AG08395 (cell line): ENCODE measurements at regions not wholly inside any gene's neighbourhood (a gene's known extent, or its start where the extent isn't known, plus 50 kb on each side); places are given as distances from the start of the nearest gene placed in this dataset.

ENCODE experiments used
- DNase-seq: peaks from one replicate; pipeline ENCODE4 v3.0.0; 2012; ENCODE audit warnings: mixed read lengths, low spot score

GRCh38 chr9:79264041-79264440 is 307.7 kb upstream of the TLE4 start:
- no peak for DNase-seq

GRCh38 chr9:79264511-79265355 is 307.0 kb upstream of the TLE4 start:
- peak; percentile 52 for DNase-seq

GRCh38 chr9:79266986-79267385 is 304.8 kb upstream of the TLE4 start:
- peak; percentile 47 for DNase-seq

GRCh38 chr9:79268806-79269205 is 303.0 kb upstream of the TLE4 start:
- DNase-seq: no peak

GRCh38 chr9:79273311-79273710 is 298.5 kb upstream of the TLE4 start:
- DNase-seq: no peak

- DNase-seq: no peak
Measured at GRCh38 chr9:79279356-79279755, 292.4 kb upstream of the TLE4 start.

GRCh38 chr9:79280691-79281090 is 291.1 kb upstream of the TLE4 start:
- DNase-seq: no peak

GRCh38 chr9:79284081-79284480 is 287.7 kb upstream of the TLE4 start:
- no peak for DNase-seq

GRCh38 chr9:79286992-79287707 is 284.6 kb upstream of the TLE4 start:
- no peak for DNase-seq

GRCh38 chr9:79287708-79288290 is 284.0 kb upstream of the TLE4 start:
- peak; percentile 9 for DNase-seq

GRCh38 chr9:79289856-79290255 is 281.9 kb upstream of the TLE4 start:
- DNase-seq: peak; percentile 26

- no peak for DNase-seq
Measured at GRCh38 chr9:79292731-79293280, 279.0 kb upstream of the TLE4 start.

- DNase-seq: no peak
Measured at GRCh38 chr9:79300068-79300467, 271.7 kb upstream of the TLE4 start.

- no peak for DNase-seq
Measured at GRCh38 chr9:79301085-79301484, 270.7 kb upstream of the TLE4 start.

- DNase-seq: no peak
Measured at GRCh38 chr9:79301551-79302391, 270.0 kb upstream of the TLE4 start.

- DNase-seq: no peak
Measured at GRCh38 chr9:79302569-79302968, 269.2 kb upstream of the TLE4 start.

- DNase-seq: no peak
Measured at GRCh38 chr9:79308012-79308411, 263.8 kb upstream of the TLE4 start.

- DNase-seq: no peak
Measured at GRCh38 chr9:79312686-79313421, 258.9 kb upstream of the TLE4 start.

GRCh38 chr9:79325501-79325900 is 246.3 kb upstream of the TLE4 start:
- no peak for DNase-seq

- no peak for DNase-seq
Measured at GRCh38 chr9:79329861-79330260, 241.9 kb upstream of the TLE4 start.

GRCh38 chr9:79334001-79334400 is 237.8 kb upstream of the TLE4 start:
- DNase-seq: no peak
